CD4-positive, CD25-positive, alpha-beta regulatory T cell (primary cell): ENCODE measurements at regions not wholly inside any gene's neighbourhood (a gene's known extent, or its start where the extent isn't known, plus 50 kb on each side); places are given as distances from the start of the nearest gene placed in this dataset.

Experiments used
- ATAC-seq, 2 donors: fragments of 150-1000 bp; cut with Tn5 transposase; one replicate each; pipeline ENCODE4 v1.10.0; 2021; ENCODE audit warnings: low read depth in 2 of 2, moderate number of reproducible peaks in 2 of 2, moderate library complexity in 1 of 2
- DNase-seq, 3 donors: peaks; one replicate each; pipeline versions ENCODE4 v3.0.0 to v3.0.0-alpha.2; 2012 to 2022; ENCODE audit warnings: mixed read lengths in 1 of 3
- H3K27ac ChIP-seq: one replicate; pipeline ENCODE4 v1.7.0; 2013; ENCODE audit warnings: mild to moderate bottlenecking, low read length; ENCODE audit not compliant: insufficient read depth, poor library complexity, severe bottlenecking
- H3K27me3 ChIP-seq: one replicate; pipeline ENCODE4 v1.7.0; 2013; ENCODE audit warnings: low read length; ENCODE audit not compliant: control insufficient read depth, insufficient read depth
- H3K36me3 ChIP-seq: one replicate; pipeline ENCODE4 v1.7.0; 2013; ENCODE audit warnings: mild to moderate bottlenecking, low read length, moderate library complexity; ENCODE audit not compliant: control insufficient read depth, insufficient read depth
- H3K4me1 ChIP-seq: 2 replicates; pipeline ENCODE4 v1.7.0; 2013; ENCODE audit warnings: mild to moderate bottlenecking, low read length; ENCODE audit not compliant: insufficient read depth, control insufficient read depth, poor library complexity, severe bottlenecking
- H3K4me3 ChIP-seq: one replicate; pipeline ENCODE4 v1.7.0; 2013; ENCODE audit warnings: low read depth, mild to moderate bottlenecking, low read length, moderate library complexity
- H3K9me3 ChIP-seq, 2 experiments: 1 replicate in 1 of 2; 2 replicates in 1 of 2; pipeline ENCODE4 v1.7.0; 2013; ENCODE audit warnings: low read length in 2 of 2, mild to moderate bottlenecking in 1 of 2, moderate library complexity in 1 of 2; ENCODE audit not compliant: control insufficient read depth in 2 of 2
- H3K27ac Mint-ChIP-seq, 3 donors: one replicate each; pipeline ENCODE4 v1.8.0; 2020 to 2022; ENCODE audit warnings: mild to moderate bottlenecking in 3 of 3, mixed read lengths in 3 of 3, moderate library complexity in 2 of 3
- H3K27me3 Mint-ChIP-seq: one replicate; pipeline ENCODE4 v1.8.0; 2022; ENCODE audit warnings: mild to moderate bottlenecking, mixed read lengths
- H3K36me3 Mint-ChIP-seq: one replicate; pipeline ENCODE4 v1.8.0; 2020; ENCODE audit warnings: mixed read lengths
- H3K4me1 Mint-ChIP-seq, 4 donors: one replicate each; pipeline ENCODE4 v1.8.0; 2020 to 2022; ENCODE audit warnings: mixed read lengths in 4 of 4, mild to moderate bottlenecking in 1 of 4
- H3K4me3 Mint-ChIP-seq, 4 donors: one replicate each; pipeline ENCODE4 v1.8.0; 2020 to 2022; ENCODE audit warnings: mild to moderate bottlenecking in 4 of 4, mixed read lengths in 4 of 4, moderate library complexity in 3 of 4
- H3K9me3 Mint-ChIP-seq, 7 donors: one replicate each; pipeline ENCODE4 v1.8.0; 2020 to 2022; ENCODE audit warnings: mixed read lengths in 7 of 7, mild to moderate bottlenecking in 3 of 7, moderate library complexity in 2 of 7

- Mint-ChIP-seq H3K36me3 (no peaks in the 10 kb centered on the region), H3K27me3 (no peaks in the 10 kb centered on the region), H3K4me1 (no peaks in the 10 kb centered on the region), H3K9me3 (peaks cover 0 to 14% (median 4%) of the 10 kb centered on the region in 7 donors), H3K27ac (no peak overlapping the region), H3K4me3 (no peak overlapping the region)
- Histone ChIP-seq H3K36me3 (no peaks in the 10 kb centered on the region), H3K27me3 (no peaks in the 10 kb centered on the region), H3K9me3 (peaks cover 2 to 10% of the 10 kb centered on the region in 2 experiments), H3K4me1 (no peaks in the 10 kb centered on the region), H3K4me3 (no peak overlapping the region), H3K27ac (no peak overlapping the region)
- DNase-seq = no peak
- no peak for ATAC-seq
Measured at GRCh38 chr1:104172243-104172681, 422.6 kb downstream of the AMY1C start.

- no peaks in the 10 kb centered on the region for H3K36me3 Mint-ChIP-seq
- Histone ChIP-seq H3K9me3 (no peaks in the 10 kb centered on the region), H3K4me1 (no peaks in the 10 kb centered on the region), H3K27ac (no peak overlapping the region), H3K36me3 (no peaks in the 10 kb centered on the region), H3K27me3 (no peaks in the 10 kb centered on the region), H3K4me3 (no peak overlapping the region)
- H3K27me3 Mint-ChIP-seq = no peaks in the 10 kb centered on the region
- no peak overlapping the region for H3K4me3 Mint-ChIP-seq
- peaks cover 0 to 12% (median 2%) of the 10 kb centered on the region in 7 donors for H3K9me3 Mint-ChIP-seq
- no peaks in the 10 kb centered on the region for H3K4me1 Mint-ChIP-seq
- H3K27ac Mint-ChIP-seq = no peak overlapping the region
- DNase-seq = no peak
- no peak for ATAC-seq
Measured at GRCh38 chr1:104182251-104182650, 432.6 kb downstream of the AMY1C start.

GRCh38 chr1:104189207-104189606 lies 439.5 kb downstream of the AMY1C start:
- no peaks in the 10 kb centered on the region for H3K27me3 Mint-ChIP-seq
- no peak overlapping the region for H3K27ac Mint-ChIP-seq

GRCh38 chr1:104190821-104191220 lies 441.1 kb downstream of the AMY1C start:
- Mint-ChIP-seq H3K27me3 (no peaks in the 10 kb centered on the region), H3K27ac (no peak overlapping the region)

More at GRCh38 chr1:104189207-104189606, 439.5 kb downstream of the AMY1C start:
- Mint-ChIP-seq H3K9me3 (peaks cover 0 to 18% (median 7%) of the 10 kb centered on the region in 7 donors), H3K36me3 (no peaks in the 10 kb centered on the region), H3K4me1 (no peaks in the 10 kb centered on the region), H3K4me3 (no peak overlapping the region)
- no peak for DNase-seq
- Histone ChIP-seq H3K4me1 (no peaks in the 10 kb centered on the region), H3K27ac (no peak overlapping the region), H3K36me3 (no peaks in the 10 kb centered on the region), H3K4me3 (no peak overlapping the region), H3K27me3 (no peaks in the 10 kb centered on the region), H3K9me3 (peaks cover 0 to 5% of the 10 kb centered on the region in 2 experiments)
- ATAC-seq = no peak

GRCh38 chr1:104195395-104195794 lies 445.7 kb downstream of the AMY1C start:
- Histone ChIP-seq H3K27ac (no peak overlapping the region), H3K9me3 (peaks cover 3 to 4% of the 10 kb centered on the region in 2 experiments), H3K36me3 (no peaks in the 10 kb centered on the region), H3K4me1 (no peaks in the 10 kb centered on the region), H3K27me3 (no peaks in the 10 kb centered on the region), H3K4me3 (no peak overlapping the region)
- Mint-ChIP-seq H3K4me3 (no peak overlapping the region), H3K27ac (no peak overlapping the region), H3K27me3 (no peaks in the 10 kb centered on the region), H3K4me1 (no peaks in the 10 kb centered on the region), H3K36me3 (no peaks in the 10 kb centered on the region), H3K9me3 (peaks cover 0 to 26% (median 7%) of the 10 kb centered on the region in 7 donors)
- no peak for DNase-seq
- no peak for ATAC-seq

More at GRCh38 chr1:104190821-104191220, 441.1 kb downstream of the AMY1C start:
- Histone ChIP-seq H3K27ac (no peak overlapping the region), H3K4me1 (no peaks in the 10 kb centered on the region), H3K27me3 (no peaks in the 10 kb centered on the region), H3K9me3 (peaks cover 0 to 5% of the 10 kb centered on the region in 2 experiments), H3K4me3 (no peak overlapping the region), H3K36me3 (no peaks in the 10 kb centered on the region)
- DNase-seq = no peak
- Mint-ChIP-seq H3K4me3 (no peak overlapping the region), H3K36me3 (no peaks in the 10 kb centered on the region), H3K9me3 (peaks cover 0 to 22% (median 7%) of the 10 kb centered on the region in 7 donors), H3K4me1 (no peaks in the 10 kb centered on the region)
- no peak for ATAC-seq

- Histone ChIP-seq H3K36me3 (no peaks in the 10 kb centered on the region), H3K4me3 (no peak overlapping the region), H3K27ac (no peak overlapping the region), H3K9me3 (peaks cover 3 to 4% of the 10 kb centered on the region in 2 experiments), H3K27me3 (no peaks in the 10 kb centered on the region), H3K4me1 (no peaks in the 10 kb centered on the region)
- no peak for ATAC-seq
- no peak overlapping the region for H3K27ac Mint-ChIP-seq
- peaks cover 0 to 26% (median 8%) of the 10 kb centered on the region in 7 donors for H3K9me3 Mint-ChIP-seq
- H3K36me3 Mint-ChIP-seq = no peaks in the 10 kb centered on the region
- DNase-seq = no peak
- no peaks in the 10 kb centered on the region for H3K4me1 Mint-ChIP-seq
- H3K27me3 Mint-ChIP-seq = no peaks in the 10 kb centered on the region
- no peak overlapping the region for H3K4me3 Mint-ChIP-seq
Measured at GRCh38 chr1:104196136-104196535, 446.4 kb downstream of the AMY1C start.

GRCh38 chr1:104197516-104197915 lies 447.8 kb downstream of the AMY1C start:
- Mint-ChIP-seq H3K27me3 (no peaks in the 10 kb centered on the region), H3K36me3 (no peaks in the 10 kb centered on the region), H3K9me3 (peaks cover 0 to 23% (median 8%) of the 10 kb centered on the region in 7 donors), H3K27ac (no peak overlapping the region), H3K4me1 (no peaks in the 10 kb centered on the region), H3K4me3 (no peak overlapping the region)
- H3K27me3 ChIP-seq = no peaks in the 10 kb centered on the region
- DNase-seq (no peak), ATAC-seq (no peak)
- H3K36me3 ChIP-seq = no peaks in the 10 kb centered on the region
- no peaks in the 10 kb centered on the region for H3K4me1 ChIP-seq
- no peak overlapping the region for H3K4me3 ChIP-seq
- H3K27ac ChIP-seq = no peak overlapping the region
- peaks cover 3 to 4% of the 10 kb centered on the region in 2 experiments for H3K9me3 ChIP-seq

- no peaks in the 10 kb centered on the region for H3K27me3 Mint-ChIP-seq
- no peaks in the 10 kb centered on the region for H3K4me1 Mint-ChIP-seq
- H3K4me1 ChIP-seq = no peaks in the 10 kb centered on the region
- H3K27ac Mint-ChIP-seq = no peak overlapping the region
- H3K36me3 Mint-ChIP-seq = no peaks in the 10 kb centered on the region
- no peak overlapping the region for H3K4me3 ChIP-seq
- no peak overlapping the region for H3K27ac ChIP-seq
- no peaks in the 10 kb centered on the region for H3K36me3 ChIP-seq
- no peak overlapping the region for H3K4me3 Mint-ChIP-seq
- H3K9me3 ChIP-seq = peaks cover 2 to 6% of the 10 kb centered on the region in 2 experiments
- H3K9me3 Mint-ChIP-seq = peaks cover 2 to 22% (median 10%) of the 10 kb centered on the region in 7 donors
- DNase-seq (no peak), ATAC-seq (no peak)
- H3K27me3 ChIP-seq = no peaks in the 10 kb centered on the region
Measured at GRCh38 chr1:104212239-104212638, 462.5 kb downstream of the AMY1C start.
